Keratinocyte (primary cell): ENCODE measurements at regions not wholly inside any gene's neighbourhood (a gene's known extent, or its start where the extent isn't known, plus 50 kb on each side); places are given as distances from the start of the nearest gene placed in this dataset.

ENCODE experiments used
- EZH2 ChIP-seq: IDR thresholded peaks from one replicate; pipeline ENCODE4 v1.6.1; 2012; ENCODE audit warnings: inconsistent platforms, mild to moderate bottlenecking, low read length, moderate library complexity
- TF ChIP-seq, protein P1 (sequence below), 3 experiments: IDR thresholded peaks in 1 of 3; conservative IDR thresholded peaks in 1 of 3; optimal IDR thresholded peaks in 1 of 3; 2 replicates in 2 of 3; 3 replicates in 1 of 3; pipeline versions ENCODE3 to v1.5.1; 2011; ENCODE audit warnings: low read length in 3 of 3, mild to moderate bottlenecking in 3 of 3, moderate library complexity in 2 of 3, control low read depth in 1 of 3, inconsistent platforms in 1 of 3; ENCODE audit not compliant: insufficient read depth in 2 of 3; ENCODE audit errors: extremely low read depth in 1 of 3

DNA sequence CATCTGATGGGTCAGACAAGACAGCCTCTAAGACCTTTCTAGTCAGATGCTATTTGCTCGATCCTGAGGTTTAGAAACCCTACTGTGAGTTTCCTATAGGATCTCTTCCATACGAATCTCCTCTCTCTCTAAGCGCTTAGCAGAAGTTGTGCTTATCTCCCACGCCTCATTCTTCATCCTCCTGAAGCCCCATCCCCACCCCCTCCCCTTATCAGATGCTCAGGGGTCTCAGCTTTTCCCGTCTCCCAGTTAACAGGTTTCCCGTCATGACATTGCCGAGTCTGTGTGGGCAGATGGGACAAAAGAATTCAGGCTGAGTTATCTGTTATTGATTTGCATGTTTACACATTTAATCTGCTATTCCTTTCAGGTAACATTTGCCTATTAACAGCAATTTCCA, 99.0 kb upstream of the PIRT start:
- TF ChIP-seq, protein P1, sequence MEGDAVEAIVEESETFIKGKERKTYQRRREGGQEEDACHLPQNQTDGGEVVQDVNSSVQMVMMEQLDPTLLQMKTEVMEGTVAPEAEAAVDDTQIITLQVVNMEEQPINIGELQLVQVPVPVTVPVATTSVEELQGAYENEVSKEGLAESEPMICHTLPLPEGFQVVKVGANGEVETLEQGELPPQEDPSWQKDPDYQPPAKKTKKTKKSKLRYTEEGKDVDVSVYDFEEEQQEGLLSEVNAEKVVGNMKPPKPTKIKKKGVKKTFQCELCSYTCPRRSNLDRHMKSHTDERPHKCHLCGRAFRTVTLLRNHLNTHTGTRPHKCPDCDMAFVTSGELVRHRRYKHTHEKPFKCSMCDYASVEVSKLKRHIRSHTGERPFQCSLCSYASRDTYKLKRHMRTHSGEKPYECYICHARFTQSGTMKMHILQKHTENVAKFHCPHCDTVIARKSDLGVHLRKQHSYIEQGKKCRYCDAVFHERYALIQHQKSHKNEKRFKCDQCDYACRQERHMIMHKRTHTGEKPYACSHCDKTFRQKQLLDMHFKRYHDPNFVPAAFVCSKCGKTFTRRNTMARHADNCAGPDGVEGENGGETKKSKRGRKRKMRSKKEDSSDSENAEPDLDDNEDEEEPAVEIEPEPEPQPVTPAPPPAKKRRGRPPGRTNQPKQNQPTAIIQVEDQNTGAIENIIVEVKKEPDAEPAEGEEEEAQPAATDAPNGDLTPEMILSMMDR (optimal IDR thresholded peaks at IDR 0.05 in 1 of 3, IDR thresholded peaks at IDR 0.05 in 1 of 3, conservative IDR thresholded peaks at IDR 0.05 in 1 of 3; ENCODE audit: extremely low read depth in 1 of 3, insufficient read depth in 2 of 3, low read length in 3 of 3): no peak
- no peak for TF ChIP-seq EZH2
